ENCODE measurements at regions not wholly inside any gene's neighbourhood (a gene's known extent, or its start where the extent isn't known, plus 50 kb on each side); places are given as distances from the start of the nearest gene placed in this dataset.

- TF ChIP-seq, protein P1, sequence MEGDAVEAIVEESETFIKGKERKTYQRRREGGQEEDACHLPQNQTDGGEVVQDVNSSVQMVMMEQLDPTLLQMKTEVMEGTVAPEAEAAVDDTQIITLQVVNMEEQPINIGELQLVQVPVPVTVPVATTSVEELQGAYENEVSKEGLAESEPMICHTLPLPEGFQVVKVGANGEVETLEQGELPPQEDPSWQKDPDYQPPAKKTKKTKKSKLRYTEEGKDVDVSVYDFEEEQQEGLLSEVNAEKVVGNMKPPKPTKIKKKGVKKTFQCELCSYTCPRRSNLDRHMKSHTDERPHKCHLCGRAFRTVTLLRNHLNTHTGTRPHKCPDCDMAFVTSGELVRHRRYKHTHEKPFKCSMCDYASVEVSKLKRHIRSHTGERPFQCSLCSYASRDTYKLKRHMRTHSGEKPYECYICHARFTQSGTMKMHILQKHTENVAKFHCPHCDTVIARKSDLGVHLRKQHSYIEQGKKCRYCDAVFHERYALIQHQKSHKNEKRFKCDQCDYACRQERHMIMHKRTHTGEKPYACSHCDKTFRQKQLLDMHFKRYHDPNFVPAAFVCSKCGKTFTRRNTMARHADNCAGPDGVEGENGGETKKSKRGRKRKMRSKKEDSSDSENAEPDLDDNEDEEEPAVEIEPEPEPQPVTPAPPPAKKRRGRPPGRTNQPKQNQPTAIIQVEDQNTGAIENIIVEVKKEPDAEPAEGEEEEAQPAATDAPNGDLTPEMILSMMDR (conservative IDR thresholded peaks at IDR 0.05): no peak
- no peak for TF ChIP-seq ZFX (IDR thresholded peaks at IDR 0.05)
Measured at GRCh38 chr16:13561291-13562070, 358.5 kb upstream of the ERCC4 start.
